ENCODE measurements at regions not wholly inside any gene's neighbourhood (a gene's known extent, or its start where the extent isn't known, plus 50 kb on each side); places are given as distances from the start of the nearest gene placed in this dataset.

DNA sequence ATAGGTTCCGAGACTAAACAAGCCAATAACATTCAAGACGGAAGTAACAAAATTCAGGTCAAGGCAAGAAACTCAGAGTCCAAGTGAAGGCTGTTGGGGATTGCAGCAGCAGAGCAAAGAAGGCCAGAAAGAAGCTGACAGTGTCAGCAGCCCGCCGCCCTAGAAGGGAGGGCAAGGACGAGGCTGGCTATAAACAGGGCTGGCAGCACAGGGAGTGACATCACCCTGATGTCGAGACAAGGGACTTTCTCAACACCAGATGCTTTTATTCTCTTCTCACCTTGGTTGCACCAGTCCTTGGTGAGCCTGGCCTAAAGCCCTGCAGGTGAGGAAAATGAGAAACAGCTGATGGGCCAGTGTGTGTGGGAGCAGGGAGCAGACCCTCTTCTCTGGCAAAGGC, 687.7 kb upstream of the NRP1 start:
- ChIA-PET POLR2A (ENCODE audit: partially characterized antibody) (no interaction called here), CTCF (ENCODE audit: partially characterized antibody) (interaction anchor here (1.3 kb wide), 1 partner anchor 16 kb away, joined by 3 read pairs; no protein-coding TSS in a partner anchor)
- H3K27me3 ChIP-seq (replicated peaks in 1 of 4; ENCODE audit: control insufficient read depth in 3 of 4, extremely low read depth in 1 of 4, insufficient read depth in 3 of 4, low read length in 3 of 4): no peaks in the 10 kb centered on the region
- no peaks in the 10 kb centered on the region for H3K36me3 ChIP-seq (ENCODE audit: control insufficient read depth in 2 of 4, insufficient read depth in 4 of 4, low read length in 3 of 4)
- H2BK12ac ChIP-seq (ENCODE audit: low read depth, low read length): 0 out of 2 replicates have a peak overlapping the region, but pooled peaks have one; percentile 33
- no peak overlapping the region for H2BK20ac ChIP-seq (ENCODE audit: low read length)
- H3K4ac ChIP-seq (replicated peaks; ENCODE audit: insufficient read length, low read depth, low read length): no peak overlapping the region
- no peak overlapping the region for H2AK5ac ChIP-seq (ENCODE audit: low read depth, low read length)
- H4K91ac ChIP-seq (replicated peaks; ENCODE audit: insufficient read length, low read length): no peak overlapping the region
- no peaks in the 10 kb centered on the region for H3K79me2 ChIP-seq (ENCODE audit: control insufficient read depth in 1 of 2, insufficient read depth in 2 of 2, low read length in 2 of 2)
- no peak overlapping the region for H3K4me3 ChIP-seq (ENCODE audit: extremely low read depth in 1 of 4, insufficient read depth in 2 of 4, low read depth in 3 of 4, low read length in 4 of 4)
- H4K8ac ChIP-seq (ENCODE audit: extremely low read depth, insufficient read depth, low read length): no peak overlapping the region
- no peak overlapping the region for H2BK120ac ChIP-seq (replicated peaks; ENCODE audit: low read depth, low read length)
- no peaks in the 10 kb centered on the region for H4K20me1 ChIP-seq (replicated peaks in 1 of 2; ENCODE audit: control insufficient read depth in 1 of 2, insufficient read depth in 2 of 2, low read length in 2 of 2)
- no peaks in the 10 kb centered on the region for H3K4me1 ChIP-seq (replicated peaks in 1 of 4; ENCODE audit: control insufficient read depth in 3 of 4, insufficient read depth in 4 of 4, low read length in 3 of 4)
- DNase-seq (ENCODE audit: low read depth in 1 of 2, low spot score in 2 of 2) (no peak), FAIRE-seq (no peak)
- H3K27ac ChIP-seq (ENCODE audit: low read depth, low read length): no peak overlapping the region
- H2AFZ ChIP-seq (ENCODE audit: low read length): no peak overlapping the region
- H2BK5ac ChIP-seq (ENCODE audit: low read depth, low read length): no peak overlapping the region
- H3K4me2 ChIP-seq (ENCODE audit: insufficient read depth in 1 of 2, low read depth in 2 of 2, low read length in 2 of 2): no peak overlapping the region
- WGBS, 2 experiments (ENCODE audit: extremely low coverage in 1 of 2, insufficient coverage in 1 of 2, insufficient read length in 1 of 2, insufficient replicate concordance in 2 of 2, low coverage in 1 of 2, low lambda C conversion rate in 2 of 2, missing lambda C conversion rate in 1 of 2): 80% methylated on average over 6 of the region's 6 CpGs; no CpG with 5 or more reads in 1 of the 2 experiments
- H3K18ac ChIP-seq (ENCODE audit: extremely low read depth, low read length): no peak overlapping the region
- H3K9ac ChIP-seq (replicated peaks in 1 of 4; ENCODE audit: extremely low read depth in 1 of 4, low read depth in 3 of 4, low read length in 3 of 4): no peak overlapping the region
- H3K14ac ChIP-seq (ENCODE audit: insufficient read length): no peak overlapping the region
- TF ChIP-seq JUND (IDR thresholded peaks at IDR 0.05; ENCODE audit: low read length) (no peak), CHD2 (IDR thresholded peaks at IDR 0.05; ENCODE audit: low read length) (no peak), GTF2F1 (IDR thresholded peaks at IDR 0.05; ENCODE audit: borderline replicate concordance, low read depth, low read length) (no peak), JUN (IDR thresholded peaks at IDR 0.05; ENCODE audit: low read depth, low read length) (no peak), EZH2 (IDR thresholded peaks at IDR 0.05; ENCODE audit: low read depth, low read length, severe bottlenecking) (no peak)
- H4K5ac ChIP-seq (ENCODE audit: insufficient read length, low read depth, low read length): no peak overlapping the region
- H3K23me2 ChIP-seq (ENCODE audit: low read depth, low read length): no peaks in the 10 kb centered on the region
- H3K23ac ChIP-seq (ENCODE audit: insufficient read length): no peak overlapping the region
- H2BK15ac ChIP-seq (ENCODE audit: low read length): no peak overlapping the region
- H3K9me3 ChIP-seq (ENCODE audit: insufficient read depth in 2 of 2, low read depth in 1 of 2, low read length in 1 of 2): no peaks in the 10 kb centered on the region
- H3K79me1 ChIP-seq (ENCODE audit: low read depth, low read length): no peaks in the 10 kb centered on the region
- no peak overlapping the region for H3K56ac ChIP-seq (replicated peaks; ENCODE audit: insufficient read length, low read depth, low read length)

Data from H1 (cell line).